CD14-positive monocyte (primary cell): ENCODE measurements at regions not wholly inside any gene's neighbourhood (a gene's known extent, or its start where the extent isn't known, plus 50 kb on each side); places are given as distances from the start of the nearest gene placed in this dataset.

Source experiments
- DNase-seq, 3 donors: peaks; one replicate each; pipeline ENCODE4 v3.0.0-alpha.2; 2011 to 2022
- H2AFZ ChIP-seq: 2 replicates; pipeline ENCODE4 v1.6.0; 2012; ENCODE audit warnings: mild to moderate bottlenecking, low read depth, low read length, inconsistent platforms; ENCODE audit not compliant: insufficient read depth, poor library complexity, severe bottlenecking
- H3K27ac ChIP-seq, 2 donors: 1 replicate in 1 of 2; 2 replicates in 1 of 2; pipeline ENCODE4 v1.5.1; 2012 to 2013; ENCODE audit warnings: low read length in 2 of 2, control low read depth in 1 of 2, inconsistent platforms in 1 of 2, low read depth in 1 of 2, mild to moderate bottlenecking in 1 of 2
- H3K27me3 ChIP-seq, 2 donors: one replicate each; pipeline versions ENCODE4 v1.6.0 to v1.6.1; 2011 to 2013; ENCODE audit warnings: low read length in 2 of 2; ENCODE audit not compliant: control insufficient read depth in 2 of 2, insufficient read depth in 2 of 2
- H3K36me3 ChIP-seq, 2 donors: replicated peaks in 1 of 2; 1 replicate in 1 of 2; 2 replicates in 1 of 2; pipeline versions ENCODE4 v1.5.1 to v1.6.1; 2012 to 2013; ENCODE audit warnings: low read length in 2 of 2, control low read depth in 1 of 2, inconsistent platforms in 1 of 2, mild to moderate bottlenecking in 1 of 2; ENCODE audit not compliant: insufficient read depth in 2 of 2, control insufficient read depth in 1 of 2
- H3K4me1 ChIP-seq, 2 donors: 1 replicate in 1 of 2; 2 replicates in 1 of 2; pipeline versions ENCODE4 v1.5.1 to v1.6.1; 2012 to 2013; ENCODE audit warnings: low read length in 2 of 2, control low read depth in 1 of 2, inconsistent platforms in 1 of 2, mild to moderate bottlenecking in 1 of 2, moderate library complexity in 1 of 2; ENCODE audit not compliant: insufficient read depth in 2 of 2, control insufficient read depth in 1 of 2
- H3K4me2 ChIP-seq: replicated peaks from 2 replicates; pipeline ENCODE3; 2012; ENCODE audit warnings: low read length, moderate library complexity, mild to moderate bottlenecking; ENCODE audit not compliant: poor library complexity, severe bottlenecking; ENCODE audit errors: extremely low read depth
- H3K4me3 ChIP-seq, 3 experiments: fragments of 200-600 bp in 1 of 3; sonication (generic) in 1 of 3; replicated peaks in 1 of 3; 1 replicate in 2 of 3; 2 replicates in 1 of 3; pipeline ENCODE4 v1.5.1; 2011 to 2013; ENCODE audit warnings: low read length in 3 of 3, mild to moderate bottlenecking in 3 of 3, control low read depth in 2 of 3, low read depth in 2 of 3, inconsistent platforms in 1 of 3, moderate library complexity in 1 of 3
- H3K79me2 ChIP-seq: 2 replicates; pipeline ENCODE4 v1.6.0; 2012; ENCODE audit warnings: mild to moderate bottlenecking, control low read depth, inconsistent platforms, low read length, moderate library complexity; ENCODE audit not compliant: insufficient read depth
- H3K9ac ChIP-seq: 2 replicates; pipeline ENCODE4 v1.6.0; 2017; ENCODE audit warnings: low read length, mild to moderate bottlenecking; ENCODE audit not compliant: insufficient read depth, poor library complexity, severe bottlenecking
- H3K9me3 ChIP-seq, 2 donors: replicated peaks in 1 of 2; 1 replicate in 1 of 2; 2 replicates in 1 of 2; pipeline versions ENCODE4 v1.5.1 to v1.6.1; 2012 to 2013; ENCODE audit warnings: low read length in 2 of 2, control low read depth in 1 of 2; ENCODE audit not compliant: control insufficient read depth in 1 of 2, insufficient read depth in 1 of 2
- H4K20me1 ChIP-seq: 2 replicates; pipeline ENCODE4 v1.6.0; 2012; ENCODE audit warnings: mild to moderate bottlenecking, low read length, control low read depth, moderate library complexity; ENCODE audit not compliant: insufficient read depth
- H3K27ac Mint-ChIP-seq, 7 donors: one replicate each; pipeline ENCODE4 v1.8.0; 2020; ENCODE audit warnings: mild to moderate bottlenecking in 7 of 7, mixed read lengths in 7 of 7, moderate library complexity in 6 of 7, inconsistent platforms in 2 of 7
- H3K27me3 Mint-ChIP-seq, 3 donors: one replicate each; pipeline ENCODE4 v1.8.0; 2021 to 2022; ENCODE audit warnings: low read depth in 3 of 3, mild to moderate bottlenecking in 3 of 3, mixed read lengths in 3 of 3, moderate library complexity in 3 of 3, inconsistent platforms in 1 of 3
- H3K36me3 Mint-ChIP-seq, 2 donors: one replicate each; pipeline ENCODE4 v1.8.0; 2020; ENCODE audit warnings: mixed read lengths in 2 of 2, inconsistent platforms in 1 of 2, mild to moderate bottlenecking in 1 of 2
- H3K4me1 Mint-ChIP-seq: one replicate; pipeline ENCODE4 v1.8.0; 2020; ENCODE audit warnings: mild to moderate bottlenecking, mixed read lengths
- H3K4me3 Mint-ChIP-seq, 2 donors: one replicate each; pipeline ENCODE4 v1.8.0; 2020; ENCODE audit warnings: mild to moderate bottlenecking in 2 of 2, mixed read lengths in 2 of 2, moderate library complexity in 1 of 2
- H3K9me3 Mint-ChIP-seq, 7 donors: one replicate each; pipeline ENCODE4 v1.8.0; 2020 to 2022; ENCODE audit warnings: mixed read lengths in 7 of 7, mild to moderate bottlenecking in 6 of 7, moderate library complexity in 6 of 7, inconsistent platforms in 2 of 7
- CTCF ChIP-seq: fragments of 200-600 bp; IDR thresholded peaks from one replicate; pipeline ENCODE4 v1.8.0; 2022; ENCODE audit warnings: antibody characterized with exemption, mild to moderate bottlenecking
- WGBS: methylation state at CpG from one replicate; pipeline ENCODE4 v1.1.5; 2013; ENCODE audit warnings: missing lambda C conversion rate; ENCODE audit not compliant: insufficient coverage; 5-methylcytosine and 5-hydroxymethylcytosine counted together
- intact Hi-C, 2 donors: fragments of 100-400 bp; cut with micrococcal nuclease; formaldehyde crosslinking; loops; one replicate each; pipeline versions ENCODE4 v1.15.0 to v1.15.1; 2023

- H3K4me3 Mint-ChIP-seq: no peak overlapping the region
- WGBS: 75% methylated on average over 21 of the region's 34 CpGs
- no peak overlapping the region for H3K27ac Mint-ChIP-seq
- no peaks in the 10 kb centered on the region for H3K4me1 Mint-ChIP-seq
- TF ChIP-seq CTCF: no peak
- H3K9me3 ChIP-seq: peaks cover 100% of the 10 kb centered on the region in 2 donors
- peaks cover 0 to 3% (median 1%) of the 10 kb centered on the region in 3 donors for H3K27me3 Mint-ChIP-seq
- H3K36me3 ChIP-seq: no peaks in the 10 kb centered on the region
- H3K9ac ChIP-seq: no peak overlapping the region
- no peak overlapping the region for H3K27ac ChIP-seq
- no peaks in the 10 kb centered on the region for H4K20me1 ChIP-seq
- no peaks in the 10 kb centered on the region for H3K4me1 ChIP-seq
- no peaks in the 10 kb centered on the region for H3K36me3 Mint-ChIP-seq
- intact Hi-C loops: no loop called here
- no peaks in the 10 kb centered on the region for H3K27me3 ChIP-seq
- no peak overlapping the region for H3K4me2 ChIP-seq
- no peaks in the 10 kb centered on the region for H3K79me2 ChIP-seq
- H2AFZ ChIP-seq: no peak overlapping the region
- H3K9me3 Mint-ChIP-seq: peaks cover 83 to 99% (median 96%) of the 10 kb centered on the region in 7 donors
- DNase-seq: no peak
- H3K4me3 ChIP-seq: no peak overlapping the region
These were observed 270.7 kb downstream of the ALG10 start for GRCh38 chr12:34292736-34293625.

- H3K9me3 Mint-ChIP-seq: peaks cover 81 to 99% (median 95%) of the 10 kb centered on the region in 7 donors
- Histone ChIP-seq H3K9ac (no peak overlapping the region), H3K9me3 (peaks cover 100% of the 10 kb centered on the region in 2 donors), H3K27ac (no peak overlapping the region), H2AFZ (no peak overlapping the region), H3K4me1 (no peaks in the 10 kb centered on the region), H3K4me3 (no peak overlapping the region), H3K4me2 (no peak overlapping the region), H3K79me2 (no peaks in the 10 kb centered on the region), H3K36me3 (no peaks in the 10 kb centered on the region), H4K20me1 (no peaks in the 10 kb centered on the region), H3K27me3 (no peaks in the 10 kb centered on the region)
- no peak for DNase-seq
- intact Hi-C loops: no loop called here
- H3K27me3 Mint-ChIP-seq: peaks cover 0 to 1% (median 1%) of the 10 kb centered on the region in 3 donors
- H3K4me3 Mint-ChIP-seq: no peak overlapping the region
- H3K27ac Mint-ChIP-seq: no peak overlapping the region
- TF ChIP-seq CTCF: no peak
- H3K4me1 Mint-ChIP-seq: no peaks in the 10 kb centered on the region
- 83% methylated on average over 12 of the region's 13 CpGs for WGBS
- no peaks in the 10 kb centered on the region for H3K36me3 Mint-ChIP-seq
These were observed 271.8 kb downstream of the ALG10 start for GRCh38 chr12:34294137-34294536.
